HCT116 (cell line): ENCODE measurements at regions not wholly inside any gene's neighbourhood (a gene's known extent, or its start where the extent isn't known, plus 50 kb on each side); places are given as distances from the start of the nearest gene placed in this dataset.

ENCODE experiments used
- EGR1 ChIP-seq: IDR thresholded peaks from 2 replicates; pipeline ENCODE4 v1.6.1; 2012; ENCODE audit warnings: low read depth
- POLR2A ChIP-seq: IDR thresholded peaks from 2 replicates; pipeline ENCODE4 v1.7.0; 2011; ENCODE audit warnings: borderline replicate concordance; ENCODE audit not compliant: insufficient read depth, insufficient read length; ENCODE audit errors: extremely low read depth
- REST ChIP-seq: IDR thresholded peaks from 2 replicates; pipeline ENCODE4 v1.6.1; 2012; ENCODE audit warnings: low read depth

DNA sequence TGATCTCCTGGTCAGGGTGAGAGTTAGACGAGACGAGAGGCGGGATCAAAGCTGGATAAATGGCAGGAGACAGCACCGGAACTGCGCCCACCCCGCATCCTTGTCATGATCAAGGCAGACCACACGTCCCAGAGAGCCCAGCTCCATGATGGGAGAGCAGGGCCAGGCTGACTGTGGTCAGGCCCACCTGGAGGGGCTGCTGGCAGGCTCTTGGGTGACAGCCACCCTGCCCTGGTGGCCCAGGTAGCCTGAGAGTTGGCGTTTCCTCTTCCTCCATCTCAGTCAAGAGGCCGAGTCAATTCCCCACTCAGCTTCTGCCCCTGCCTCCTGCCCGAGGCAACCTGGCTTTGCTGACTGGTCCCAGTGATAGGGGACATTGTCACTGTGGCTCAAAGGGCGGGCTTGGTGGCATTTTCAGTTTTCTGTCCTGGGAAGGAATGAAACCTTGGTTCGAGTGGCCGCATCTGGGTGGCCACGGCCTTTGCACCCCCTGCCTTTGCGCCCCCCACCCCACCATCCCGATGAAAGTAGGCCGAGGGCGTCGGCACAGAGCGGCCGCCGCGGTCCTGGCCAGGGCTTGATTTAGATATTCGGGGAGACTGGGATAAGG, 60.8 kb upstream of the PPARA start:
- TF ChIP-seq EGR1 (no peak), REST (no peak), POLR2A (no peak)
